ENCODE measurements at regions not wholly inside any gene's neighbourhood (a gene's known extent, or its start where the extent isn't known, plus 50 kb on each side); places are given as distances from the start of the nearest gene placed in this dataset.

GRCh38 chr18:46283895-46284295, 179.7 kb downstream of the HAUS1 start:
- no peaks in the 10 kb centered on the region for H3K79me2 ChIP-seq (ENCODE audit: control insufficient read depth in 1 of 2, insufficient read depth in 2 of 2, low read length in 2 of 2)
- no peak overlapping the region for H2BK120ac ChIP-seq (replicated peaks; ENCODE audit: low read depth, low read length)
- no peak overlapping the region for H3K9ac ChIP-seq (replicated peaks in 1 of 4; ENCODE audit: extremely low read depth in 1 of 4, low read depth in 3 of 4, low read length in 3 of 4)
- H2BK5ac ChIP-seq (ENCODE audit: low read depth, low read length): no peak overlapping the region
- H2BK20ac ChIP-seq (ENCODE audit: low read length): no peak overlapping the region
- H2BK15ac ChIP-seq (ENCODE audit: low read length): no peak overlapping the region
- DNase-seq (ENCODE audit: low read depth in 1 of 2, low spot score in 2 of 2) (no peak), FAIRE-seq (peak; percentile 36)
- no peak overlapping the region for H2BK12ac ChIP-seq (ENCODE audit: low read depth, low read length)
- H3K4me3 ChIP-seq (ENCODE audit: extremely low read depth in 1 of 4, insufficient read depth in 2 of 4, low read depth in 3 of 4, low read length in 4 of 4): no peak overlapping the region
- H3K23me2 ChIP-seq (ENCODE audit: low read depth, low read length): no peaks in the 10 kb centered on the region
- no peak overlapping the region for H4K91ac ChIP-seq (replicated peaks; ENCODE audit: insufficient read length, low read length)
- H3K18ac ChIP-seq (ENCODE audit: extremely low read depth, low read length): no peak overlapping the region
- no peaks in the 10 kb centered on the region for H3K27me3 ChIP-seq (replicated peaks in 1 of 4; ENCODE audit: control insufficient read depth in 3 of 4, extremely low read depth in 1 of 4, insufficient read depth in 3 of 4, low read length in 3 of 4)
- H4K20me1 ChIP-seq (replicated peaks in 1 of 2; ENCODE audit: control insufficient read depth in 1 of 2, insufficient read depth in 2 of 2, low read length in 2 of 2): no peaks in the 10 kb centered on the region
- peaks cover 4 to 6% (median 5%) of the 10 kb centered on the region in 4 experiments; a peak in 6 of 7 replicates for H3K4me1 ChIP-seq (replicated peaks in 1 of 4; ENCODE audit: control insufficient read depth in 3 of 4, insufficient read depth in 4 of 4, low read length in 3 of 4)
- CTCF ChIA-PET (ENCODE audit: partially characterized antibody): interaction anchor here (0.9 to 10.2 kb wide), 19 partner anchors 8 to 374 kb away, joined by 3 to 196 read pairs (median 39); partner anchors contain the start of gene LOXHD1
- no peak overlapping the region; a peak in 1 of 4 replicates for H3K4me2 ChIP-seq (ENCODE audit: insufficient read depth in 1 of 2, low read depth in 2 of 2, low read length in 2 of 2)
- H2AK5ac ChIP-seq (ENCODE audit: low read depth, low read length): no peak overlapping the region
- H3K79me1 ChIP-seq (ENCODE audit: low read depth, low read length): no peaks in the 10 kb centered on the region; the same call in 1 of the 2 replicates
- no peak overlapping the region for H3K27ac ChIP-seq (ENCODE audit: low read depth, low read length)
- POLR2A ChIA-PET (ENCODE audit: partially characterized antibody): interaction anchor here (1.1 to 2.0 kb wide), 2 partner anchors 10 to 24 kb away, joined by 3 to 9 read pairs; no protein-coding TSS in a partner anchor
- no peak overlapping the region for H3K4ac ChIP-seq (replicated peaks; ENCODE audit: insufficient read length, low read depth, low read length)
- no peaks in the 10 kb centered on the region for H3K36me3 ChIP-seq (ENCODE audit: control insufficient read depth in 2 of 4, insufficient read depth in 4 of 4, low read length in 3 of 4)
- H4K5ac ChIP-seq (ENCODE audit: insufficient read length, low read depth, low read length): no peak overlapping the region
- 50% methylated on average over 4 of the region's 4 CpGs; no CpG with 5 or more reads in 1 of the 2 experiments for WGBS, 2 experiments (ENCODE audit: extremely low coverage in 1 of 2, insufficient coverage in 1 of 2, insufficient read length in 1 of 2, insufficient replicate concordance in 2 of 2, low coverage in 1 of 2, low lambda C conversion rate in 2 of 2, missing lambda C conversion rate in 1 of 2)
- no peak overlapping the region for H3K56ac ChIP-seq (replicated peaks; ENCODE audit: insufficient read length, low read depth, low read length)
- peak overlapping the region; percentile 4; the same call in 1 of the 2 replicates for H4K8ac ChIP-seq (ENCODE audit: extremely low read depth, insufficient read depth, low read length)
- no peaks in the 10 kb centered on the region for H3K9me3 ChIP-seq (ENCODE audit: insufficient read depth in 2 of 2, low read depth in 1 of 2, low read length in 1 of 2)
- no peak overlapping the region for H3K23ac ChIP-seq (ENCODE audit: insufficient read length)
- no peak overlapping the region for H2AFZ ChIP-seq (ENCODE audit: low read length)
- H3K14ac ChIP-seq (ENCODE audit: insufficient read length): no peak overlapping the region
- no peak for TF ChIP-seq HDAC6 (IDR thresholded peaks at IDR 0.05; ENCODE audit: low read depth, low read length)
- 0 out of 4 replicates have a peak, but pooled peaks of 1 of the 2 experiments have one; percentile 43 for TF ChIP-seq SIN3A (conservative IDR thresholded peaks at IDR 0.05 in 1 of 2, IDR thresholded peaks at IDR 0.05 in 1 of 2; ENCODE audit: low read depth in 1 of 2, low read length in 2 of 2)
- TF ChIP-seq SP1 (IDR thresholded peaks at IDR 0.05; ENCODE audit: low read depth, low read length): no peak
- TF ChIP-seq RAD21 (IDR thresholded peaks at IDR 0.05 in 1 of 2, conservative IDR thresholded peaks at IDR 0.05 in 1 of 2; ENCODE audit: low read depth in 2 of 2, low read length in 2 of 2): peak in 1 of 2 experiments; percentile 19; a peak in 2 of 4 replicates
- TF ChIP-seq TAF7 (optimal IDR thresholded peaks at IDR 0.05; ENCODE audit: borderline replicate concordance, low read depth, low read length): no peak
- TF ChIP-seq GTF2F1 (IDR thresholded peaks at IDR 0.05; ENCODE audit: borderline replicate concordance, low read depth, low read length): no peak

All from H1 (cell line).